Left lung (tissue), 4 donors: ENCODE measurements at regions not wholly inside any gene's neighbourhood (a gene's known extent, or its start where the extent isn't known, plus 50 kb on each side); places are given as distances from the start of the nearest gene placed in this dataset.
"Not testable (repeated sequence)": the region's sequence is repeated elsewhere in the genome, so short reads cannot be mapped to it uniquely, and the experiment has no call there.

Experiments used
- ATAC-seq: fragments of 200-7000 bp; cut with Tn5 transposase; one replicate; pipeline ENCODE4 v1.9.1; 2020; ENCODE audit warnings: moderate library complexity
- DNase-seq, 4 donors: peaks; one replicate each; pipeline ENCODE4 v3.0.0-alpha.2; 2013 to 2020
- H3K27ac ChIP-seq, 2 donors: fragments of 200-600 bp; sonication (generic) in 1 of 2; one replicate each; pipeline versions ENCODE4 v1.5.0 to v1.8.0; 2020 to 2021
- H3K27me3 ChIP-seq, 2 donors: fragments of 200-600 bp; sonication (generic) in 1 of 2; one replicate each; pipeline versions ENCODE4 v1.5.0 to v1.8.0; 2020 to 2021
- H3K36me3 ChIP-seq, 2 donors: fragments of 200-600 bp; sonication (generic) in 1 of 2; one replicate each; pipeline versions ENCODE4 v1.5.0 to v1.8.0; 2020 to 2021
- H3K4me1 ChIP-seq, 2 donors: fragments of 200-600 bp; one replicate each; pipeline ENCODE4 v1.8.0; 2021
- H3K4me3 ChIP-seq, 2 donors: fragments of 200-600 bp; sonication (generic) in 1 of 2; one replicate each; pipeline versions ENCODE4 v1.5.0 to v1.8.0; 2020 to 2021; ENCODE audit warnings: mild to moderate bottlenecking in 1 of 2
- H3K9me3 ChIP-seq, 2 donors: fragments of 200-600 bp; sonication (generic) in 1 of 2; one replicate each; pipeline versions ENCODE4 v1.5.0 to v1.8.0; 2020 to 2021
- intact Hi-C, 2 donors: fragments of 100-400 bp; cut with DNase I; formaldehyde crosslinking; loops; one replicate each; pipeline versions ENCODE4 v1.11.2 to v1.14.2; 2022
- TF ChIP-seq, protein P1 (sequence below), 2 donors: fragments of 200-600 bp; sonication (generic) in 1 of 2; IDR thresholded peaks; one replicate each; pipeline versions ENCODE4 v1.5.0 to v1.8.0; 2021; ENCODE audit warnings: antibody characterized with exemption in 2 of 2
- donor health status: DM: no; HTN: yes; CAD: no.
- donor health status: DM: no; HTN: no; CAD: no.

GRCh38 chr5:7117961-7118360, 278.0 kb upstream of the ADCY2 start:
- ATAC-seq (no peak), DNase-seq (no peak)
- intact Hi-C loops = no loop called here
- Histone ChIP-seq H3K27me3 (no peaks in the 10 kb centered on the region), H3K36me3 (no peaks in the 10 kb centered on the region), H3K4me1 (no peaks in the 10 kb centered on the region), H3K9me3 (peaks cover 0 to 16% of the 10 kb centered on the region in 2 donors), H3K4me3 (no peak overlapping the region), H3K27ac (no peak overlapping the region)
- TF ChIP-seq, protein P1, sequence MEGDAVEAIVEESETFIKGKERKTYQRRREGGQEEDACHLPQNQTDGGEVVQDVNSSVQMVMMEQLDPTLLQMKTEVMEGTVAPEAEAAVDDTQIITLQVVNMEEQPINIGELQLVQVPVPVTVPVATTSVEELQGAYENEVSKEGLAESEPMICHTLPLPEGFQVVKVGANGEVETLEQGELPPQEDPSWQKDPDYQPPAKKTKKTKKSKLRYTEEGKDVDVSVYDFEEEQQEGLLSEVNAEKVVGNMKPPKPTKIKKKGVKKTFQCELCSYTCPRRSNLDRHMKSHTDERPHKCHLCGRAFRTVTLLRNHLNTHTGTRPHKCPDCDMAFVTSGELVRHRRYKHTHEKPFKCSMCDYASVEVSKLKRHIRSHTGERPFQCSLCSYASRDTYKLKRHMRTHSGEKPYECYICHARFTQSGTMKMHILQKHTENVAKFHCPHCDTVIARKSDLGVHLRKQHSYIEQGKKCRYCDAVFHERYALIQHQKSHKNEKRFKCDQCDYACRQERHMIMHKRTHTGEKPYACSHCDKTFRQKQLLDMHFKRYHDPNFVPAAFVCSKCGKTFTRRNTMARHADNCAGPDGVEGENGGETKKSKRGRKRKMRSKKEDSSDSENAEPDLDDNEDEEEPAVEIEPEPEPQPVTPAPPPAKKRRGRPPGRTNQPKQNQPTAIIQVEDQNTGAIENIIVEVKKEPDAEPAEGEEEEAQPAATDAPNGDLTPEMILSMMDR (IDR thresholded peaks at IDR 0.05) = no peak

DNA sequence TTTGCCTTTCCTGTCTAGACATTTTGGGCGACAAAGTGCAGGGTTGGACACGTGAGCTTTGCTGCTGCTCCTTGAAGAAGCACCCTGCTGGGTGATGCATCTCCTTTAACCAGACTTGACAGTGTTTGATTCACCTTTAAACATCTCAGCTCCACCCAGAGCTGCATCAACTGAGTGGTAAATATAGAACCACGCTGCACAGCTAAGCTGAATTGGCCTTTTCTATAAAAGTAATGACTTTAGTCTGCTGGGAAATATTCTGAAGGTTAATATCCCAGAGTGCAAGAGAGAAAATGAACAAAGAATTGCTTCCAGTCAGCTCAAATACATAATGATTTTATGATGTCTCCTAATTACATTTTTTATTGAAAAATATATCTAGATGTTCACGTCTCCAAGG, 264.3 kb upstream of the ADCY2 start:
- H3K9me3 ChIP-seq = peaks cover 0 to 8% of the 10 kb centered on the region in 2 donors
- no peak overlapping the region for H3K4me3 ChIP-seq
- no peaks in the 10 kb centered on the region for H3K4me1 ChIP-seq
- ATAC-seq (no peak), DNase-seq (no peak)
- TF ChIP-seq, protein P1 (IDR thresholded peaks at IDR 0.05) = no peak
- no peaks in the 10 kb centered on the region for H3K27me3 ChIP-seq
- intact Hi-C loops = no loop called here
- H3K27ac ChIP-seq = no peak overlapping the region
- no peaks in the 10 kb centered on the region for H3K36me3 ChIP-seq

GRCh38 chr5:7146886-7147285, 249.1 kb upstream of the ADCY2 start:
- intact Hi-C loops = no loop called here
- DNase-seq (peak in 2 of 4 donors; percentile 13 to 53), ATAC-seq (peak; percentile 70)
- no peaks in the 10 kb centered on the region for H3K36me3 ChIP-seq
- no peaks in the 10 kb centered on the region for H3K4me1 ChIP-seq
- H3K27me3 ChIP-seq = no peaks in the 10 kb centered on the region
- H3K9me3 ChIP-seq = no peaks in the 10 kb centered on the region
- no peak overlapping the region for H3K27ac ChIP-seq
- TF ChIP-seq, protein P1 (IDR thresholded peaks at IDR 0.05) = no peak
- H3K4me3 ChIP-seq = no peak overlapping the region

- TF ChIP-seq, protein P1 (IDR thresholded peaks at IDR 0.05) = no peak
- Histone ChIP-seq H3K27ac (no peak overlapping the region), H3K4me3 (no peak overlapping the region), H3K36me3 (no peaks in the 10 kb centered on the region), H3K4me1 (no peaks in the 10 kb centered on the region), H3K27me3 (no peaks in the 10 kb centered on the region), H3K9me3 (peaks cover 0 to 37% of the 10 kb centered on the region in 2 donors)
- no peak for ATAC-seq
- intact Hi-C loops = no loop called here
- DNase-seq = no peak
Observed at GRCh38 chr5:7157083-7157482, 238.9 kb upstream of the ADCY2 start.

DNA sequence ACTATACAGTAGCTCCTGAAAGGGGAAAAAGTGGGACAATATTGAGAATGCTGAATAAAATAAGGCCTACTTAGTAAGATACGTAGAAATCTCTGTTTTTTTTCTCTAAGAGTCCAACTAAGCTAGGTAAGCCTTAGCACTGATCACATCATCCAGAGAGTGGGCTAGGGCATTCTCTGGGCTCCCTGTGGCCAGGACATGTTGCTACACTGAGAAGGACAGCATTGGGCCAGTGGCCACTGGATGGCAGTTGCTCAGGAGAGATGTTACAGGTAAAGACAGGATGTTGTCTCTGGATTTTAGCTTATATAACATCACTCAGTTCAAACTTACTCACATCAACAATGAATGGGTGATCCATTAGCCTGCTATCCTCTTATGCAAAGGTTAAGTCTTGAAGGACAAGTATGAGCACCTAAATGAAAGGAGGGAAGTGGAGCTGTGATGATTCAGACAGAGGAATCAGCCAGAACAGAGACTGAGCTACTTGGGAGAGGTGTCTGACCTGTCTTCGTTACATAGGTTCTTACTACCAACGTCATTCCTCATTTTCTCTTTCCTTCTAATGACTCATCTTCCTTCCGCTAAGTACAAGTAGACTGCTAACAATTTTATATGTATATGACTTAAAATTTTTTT, 226.6 kb upstream of the ADCY2 start:
- Histone ChIP-seq H3K27me3 (no peaks in the 10 kb centered on the region), H3K4me1 (no peaks in the 10 kb centered on the region), H3K27ac (no peak overlapping the region), H3K9me3 (peaks cover 0 to 10% of the 10 kb centered on the region in 2 donors), H3K4me3 (no peak overlapping the region), H3K36me3 (no peaks in the 10 kb centered on the region)
- DNase-seq (no peak), ATAC-seq (no peak)
- TF ChIP-seq, protein P1 (IDR thresholded peaks at IDR 0.05) = no peak
- intact Hi-C loops = no loop called here

- DNase-seq, H3K36me3 ChIP-seq, intact Hi-C loops, H3K9me3 ChIP-seq, ATAC-seq, H3K27me3 ChIP-seq, H3K27ac ChIP-seq, H3K4me1 ChIP-seq, H3K4me3 ChIP-seq: not testable (repeated sequence)
Observed at GRCh38 chr5:7170785-7171184, 225.2 kb upstream of the ADCY2 start.
